Gastroesophageal sphincter (tissue), 2 donors: ENCODE measurements at regions not wholly inside any gene's neighbourhood (a gene's known extent, or its start where the extent isn't known, plus 50 kb on each side); places are given as distances from the start of the nearest gene placed in this dataset.

ENCODE experiments used
- EP300 ChIP-seq: sonication (generic); formaldehyde crosslinking; IDR thresholded peaks from one replicate; pipeline ENCODE4 v1.6.1; 2017; ENCODE audit warnings: antibody characterized with exemption, mild to moderate bottlenecking
- POLR2A ChIP-seq, 2 donors: fragments of 450-650 bp; IDR thresholded peaks; one replicate each; pipeline ENCODE4 v1.6.1; 2017; ENCODE audit warnings: antibody characterized with exemption in 2 of 2, mild to moderate bottlenecking in 2 of 2, moderate library complexity in 1 of 2

DNA sequence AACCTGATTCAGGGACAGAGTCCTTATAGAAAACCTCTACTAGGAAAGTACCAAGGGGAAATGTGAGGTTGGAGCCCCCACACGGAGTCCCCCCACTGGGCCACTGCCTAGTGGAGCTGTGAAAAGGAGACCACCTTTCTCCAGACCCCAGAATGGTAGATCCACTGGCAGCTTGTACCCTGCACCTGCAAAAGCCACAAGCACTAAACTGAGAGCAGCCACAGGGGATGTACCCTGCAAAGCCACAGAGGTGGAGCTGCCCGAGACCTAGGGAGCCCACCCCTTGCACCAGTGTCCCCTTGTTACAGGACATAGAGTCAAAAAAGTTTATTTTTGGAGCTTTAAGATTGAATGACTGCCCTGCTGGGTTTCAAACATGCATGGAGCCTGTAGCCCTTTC lies 87.2 kb upstream of the KCNMA1 start:
- TF ChIP-seq POLR2A (IDR thresholded peaks at IDR 0.05) (no peak), EP300 (no peak)
